IPS-NIHi11 (cell line): ENCODE measurements at regions not wholly inside any gene's neighbourhood (a gene's known extent, or its start where the extent isn't known, plus 50 kb on each side); places are given as distances from the start of the nearest gene placed in this dataset.
"Not testable (repeated sequence)": the region's sequence is repeated elsewhere in the genome, so short reads cannot be mapped to it uniquely, and the experiment has no call there.

ENCODE experiments used
- DNase-seq: peaks from one replicate; pipeline ENCODE4 v3.0.0; 2012; ENCODE audit warnings: mixed read lengths, low spot score

DNA sequence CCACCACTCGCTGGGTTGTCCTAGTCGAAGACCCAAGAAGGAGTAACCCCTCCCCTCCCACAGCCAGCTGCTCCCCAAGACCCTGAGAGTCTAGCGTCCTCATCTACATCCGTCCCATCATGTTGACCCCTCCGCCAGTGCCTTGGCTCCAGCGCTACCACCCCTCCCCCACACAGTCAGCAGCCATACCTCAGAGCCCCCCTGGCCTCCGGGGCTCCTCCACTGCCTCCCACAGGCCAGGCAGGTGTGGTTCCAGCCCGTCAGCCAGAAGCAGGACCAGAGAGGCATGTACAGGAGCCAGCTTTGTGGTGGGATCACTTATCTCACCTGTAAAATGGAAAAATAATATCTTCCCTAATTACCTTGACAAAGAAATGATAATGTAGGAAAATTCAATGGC is 51.5 kb upstream of the PHF21B start:
- DNase-seq: peak; percentile 50

DNA sequence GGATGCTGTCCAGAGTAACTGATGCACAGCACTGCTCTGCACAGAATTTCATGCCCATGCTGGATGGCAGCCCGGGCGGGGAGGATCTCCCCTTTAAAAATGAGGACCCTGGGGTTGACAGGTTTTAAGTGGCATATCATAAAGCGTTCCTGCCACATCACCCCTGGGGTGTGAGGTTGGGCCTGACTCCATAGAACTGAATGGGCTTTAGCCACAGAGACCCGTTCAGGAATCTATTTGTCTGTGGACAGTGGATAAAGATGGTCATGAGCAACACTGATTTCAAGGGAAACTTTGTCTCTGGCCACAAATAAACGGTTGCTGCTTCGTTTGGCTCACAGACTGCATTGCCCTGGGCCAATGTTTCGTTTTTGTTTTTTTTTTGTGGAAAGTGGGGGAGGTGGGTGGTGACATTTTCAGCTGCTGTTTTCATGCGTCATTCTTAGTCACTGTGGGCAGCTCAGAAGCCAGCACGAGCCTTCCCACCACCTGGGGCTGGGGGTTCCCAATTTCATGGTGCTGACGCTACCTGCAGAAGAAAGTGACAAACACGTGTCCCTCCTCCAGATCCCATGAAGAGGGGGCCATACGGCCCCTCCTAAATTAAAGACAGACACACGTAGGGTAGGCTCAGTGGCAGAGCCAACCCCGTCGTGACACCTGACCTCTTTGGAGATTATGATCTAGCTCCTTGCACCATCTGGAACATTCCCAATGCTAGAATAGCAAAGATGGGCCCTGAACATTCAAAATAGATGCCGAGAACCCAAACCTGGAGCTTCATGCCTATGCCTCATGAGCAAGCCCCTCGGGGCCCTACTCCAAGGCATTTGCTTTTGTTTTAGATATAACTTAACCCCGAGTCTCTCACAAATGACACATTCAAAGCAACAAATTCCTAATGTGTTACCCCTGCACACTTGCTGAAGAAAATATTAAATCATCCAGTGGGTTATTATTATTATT is 54.8 kb upstream of the PHF21B start:
- DNase-seq: no peak

DNA sequence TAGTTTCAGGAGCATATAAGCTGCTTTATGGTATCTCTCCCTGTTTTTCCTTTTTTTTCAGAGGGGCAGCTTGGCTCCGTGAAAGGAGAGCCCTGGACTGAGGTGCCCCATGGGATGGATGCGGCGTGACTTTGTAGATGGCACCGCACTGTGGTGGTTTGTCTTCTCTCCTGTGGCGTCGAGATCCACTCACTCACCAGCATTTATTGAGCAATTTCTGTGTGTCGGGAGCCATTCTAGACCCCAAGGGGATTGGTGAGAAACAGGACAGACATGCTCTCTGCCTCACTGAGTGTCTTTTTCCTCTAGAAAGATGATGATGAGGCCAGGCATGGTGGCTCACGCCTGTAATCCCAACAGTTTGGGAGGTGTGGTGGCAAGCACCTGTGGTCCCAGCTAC is 55.9 kb upstream of the PHF21B start:
- no peak for DNase-seq

DNA sequence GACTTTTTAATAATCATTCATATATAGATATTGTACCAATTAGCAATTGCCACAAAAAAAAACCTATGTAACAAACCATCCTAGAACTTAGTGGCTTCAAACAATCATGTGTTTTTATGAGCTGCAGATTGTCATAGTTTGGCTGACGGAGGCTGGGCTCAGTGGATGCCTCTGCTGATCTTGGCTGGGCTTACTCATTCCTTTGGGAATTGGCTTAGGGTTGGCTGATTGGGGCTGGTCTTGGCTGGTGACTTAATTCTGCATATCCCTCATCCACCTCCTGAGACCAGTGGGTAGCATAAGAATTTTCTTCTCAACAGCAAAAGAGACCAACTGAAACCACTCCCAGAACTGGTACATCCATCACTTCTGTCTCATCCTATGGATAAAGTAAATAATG is 57.9 kb upstream of the PHF21B start:
- no peak for DNase-seq

DNA sequence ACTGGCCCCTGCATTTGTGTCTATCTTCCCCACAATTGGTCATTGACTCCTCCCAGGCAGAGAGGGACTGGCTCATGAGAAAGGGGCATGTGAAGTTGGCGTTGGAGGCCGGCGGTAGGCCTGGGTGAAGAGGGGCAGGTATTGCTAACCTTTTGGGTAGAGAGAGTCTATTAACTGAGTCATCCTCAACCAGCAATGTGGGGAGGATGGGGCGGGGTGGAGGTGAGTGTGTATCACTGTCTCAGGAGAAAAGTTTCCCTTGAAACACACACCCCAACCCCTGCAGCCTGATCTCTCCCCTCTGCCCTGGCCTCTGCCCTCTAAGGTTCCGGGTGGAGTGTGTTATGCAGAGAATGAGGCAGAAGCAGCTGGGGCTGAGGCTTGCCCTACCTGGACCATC is 60.1 kb upstream of the PHF21B start:
- DNase-seq: no peak

DNA sequence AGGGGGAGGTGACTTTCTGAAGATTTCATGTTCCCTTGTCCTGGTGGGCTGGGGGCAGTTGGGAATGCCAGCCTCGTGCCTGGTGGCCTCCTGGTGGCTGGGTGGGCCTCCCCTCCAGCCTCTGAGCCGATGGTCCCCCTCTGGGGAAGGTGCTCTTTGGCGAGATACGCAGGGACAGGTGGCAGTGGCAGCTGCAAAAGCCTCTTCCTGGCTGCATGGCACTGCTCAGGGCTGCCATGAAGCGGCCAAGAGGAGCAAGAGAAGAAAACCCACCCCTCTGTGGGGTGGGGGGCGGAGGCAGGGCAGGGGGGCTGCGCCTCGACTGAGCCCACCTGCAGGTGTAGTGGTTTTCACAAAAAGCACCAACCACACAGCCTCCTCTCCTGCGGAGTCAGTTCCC is 61.8 kb upstream of the PHF21B start:
- no peak for DNase-seq

DNA sequence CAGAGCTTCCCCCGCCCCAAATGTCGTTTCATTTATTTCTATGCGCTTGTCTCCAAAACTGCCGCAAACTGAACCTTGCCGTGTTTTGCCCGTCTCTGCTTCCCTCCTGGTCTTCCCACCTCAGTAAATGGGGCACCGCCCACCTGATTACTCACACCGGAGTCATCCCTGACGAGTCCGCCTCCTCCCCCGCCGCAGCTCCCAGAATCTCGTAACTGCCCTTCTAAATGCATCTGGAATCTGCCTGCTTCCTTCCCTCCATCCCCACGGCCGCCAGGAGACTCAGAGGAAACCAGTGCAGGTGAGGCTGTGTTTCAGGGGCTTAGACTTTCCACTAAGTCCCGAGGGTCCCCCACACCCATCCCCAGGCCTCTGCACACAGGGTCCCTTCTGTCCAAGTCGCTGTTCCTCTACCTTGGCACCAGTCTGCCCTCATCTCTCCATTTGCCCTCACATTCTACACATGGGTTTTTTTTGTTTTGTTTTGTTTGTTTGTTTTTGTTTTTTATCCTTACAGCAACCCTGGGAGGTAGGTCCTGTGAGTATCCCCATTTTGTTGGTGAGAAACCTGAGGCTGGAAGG is 62.6 kb upstream of the PHF21B start:
- DNase-seq: peak; percentile 81

DNA sequence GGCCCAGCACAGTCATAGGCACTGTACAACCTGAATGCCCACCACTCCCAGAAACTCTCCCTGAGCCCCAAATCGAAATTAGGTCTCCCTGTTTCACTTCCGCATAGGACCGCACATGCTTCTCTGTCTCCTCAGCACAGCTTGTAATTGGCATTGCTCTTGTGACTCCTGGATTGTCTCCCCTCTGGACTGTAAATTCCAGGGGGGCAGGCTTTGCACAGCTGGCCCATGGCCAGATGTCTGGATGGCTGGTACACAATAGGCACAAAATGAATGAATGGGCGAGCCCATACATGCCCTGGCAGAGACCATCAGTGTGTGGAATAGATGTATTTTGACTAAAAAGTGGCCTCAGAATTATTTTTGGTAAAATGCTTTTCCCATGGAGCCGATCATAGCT is 63.3 kb upstream of the PHF21B start:
- no peak for DNase-seq

DNA sequence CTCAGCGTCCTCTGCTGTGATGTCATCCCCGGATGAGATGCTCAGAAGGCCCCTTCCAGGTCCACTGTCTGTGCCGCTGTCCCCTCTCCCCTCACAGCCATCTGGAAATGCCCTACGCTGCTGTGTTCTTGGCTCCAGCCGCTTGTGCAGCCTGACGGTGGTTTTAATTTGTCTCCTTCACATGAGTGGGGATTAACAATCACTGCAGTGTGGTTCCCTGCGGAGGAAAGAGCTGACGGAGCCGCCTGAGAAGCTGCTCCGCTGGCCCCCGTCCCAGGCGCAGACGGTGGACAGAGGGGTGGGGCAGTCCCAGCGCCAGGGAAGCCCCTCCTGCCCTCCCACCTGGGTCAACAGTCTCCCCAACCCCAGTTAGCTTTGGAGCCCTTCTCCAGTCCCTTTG is 67.5 kb upstream of the PHF21B start:
- DNase-seq: no peak

DNA sequence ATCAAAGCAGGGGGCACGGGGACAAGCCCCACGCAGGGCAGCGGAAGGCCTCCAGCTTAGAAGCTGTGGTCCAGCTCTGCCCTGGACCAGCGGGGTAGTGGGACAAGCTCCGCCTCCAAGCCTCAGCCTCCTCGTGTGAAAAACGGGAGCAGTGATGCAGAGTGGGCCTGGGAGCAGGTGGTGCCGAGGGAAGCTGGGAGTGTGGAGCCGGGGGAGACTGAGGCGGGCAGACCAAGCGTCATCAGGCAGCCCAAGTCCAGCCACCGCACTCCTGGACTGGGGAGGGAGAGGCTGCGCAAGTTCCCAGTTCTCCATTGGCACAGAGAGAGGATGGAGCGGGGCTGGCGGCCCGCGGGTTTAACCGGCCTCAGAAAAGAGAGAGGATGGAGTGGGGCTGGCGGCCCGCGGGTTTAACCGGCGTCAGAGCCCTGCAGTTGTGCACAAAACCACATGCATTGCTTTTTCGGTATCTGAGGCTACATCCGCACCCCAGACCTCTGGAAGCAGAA is 68.1 kb upstream of the PHF21B start:
- DNase-seq: no peak

DNA sequence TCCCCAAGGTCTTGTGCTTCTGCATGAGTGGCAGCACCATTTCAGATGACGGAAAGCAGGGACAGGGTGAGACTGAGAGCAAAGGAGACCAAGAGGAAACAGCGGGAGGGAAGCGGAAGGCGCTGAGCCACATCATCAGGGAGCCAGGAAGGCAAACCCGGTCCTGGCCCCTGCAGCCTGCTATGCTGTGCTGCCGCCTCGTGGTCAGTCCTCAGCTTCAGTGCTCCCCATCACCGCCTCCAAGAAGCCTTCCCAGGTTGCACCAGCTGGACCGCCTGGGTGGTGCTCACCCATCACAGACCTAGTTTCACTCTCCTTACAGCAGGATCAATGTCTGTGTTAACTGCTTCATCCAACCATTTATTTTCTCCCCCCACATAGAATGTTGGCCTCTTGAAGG is 73.0 kb upstream of the PHF21B start:
- peak; percentile 74 for DNase-seq

DNA sequence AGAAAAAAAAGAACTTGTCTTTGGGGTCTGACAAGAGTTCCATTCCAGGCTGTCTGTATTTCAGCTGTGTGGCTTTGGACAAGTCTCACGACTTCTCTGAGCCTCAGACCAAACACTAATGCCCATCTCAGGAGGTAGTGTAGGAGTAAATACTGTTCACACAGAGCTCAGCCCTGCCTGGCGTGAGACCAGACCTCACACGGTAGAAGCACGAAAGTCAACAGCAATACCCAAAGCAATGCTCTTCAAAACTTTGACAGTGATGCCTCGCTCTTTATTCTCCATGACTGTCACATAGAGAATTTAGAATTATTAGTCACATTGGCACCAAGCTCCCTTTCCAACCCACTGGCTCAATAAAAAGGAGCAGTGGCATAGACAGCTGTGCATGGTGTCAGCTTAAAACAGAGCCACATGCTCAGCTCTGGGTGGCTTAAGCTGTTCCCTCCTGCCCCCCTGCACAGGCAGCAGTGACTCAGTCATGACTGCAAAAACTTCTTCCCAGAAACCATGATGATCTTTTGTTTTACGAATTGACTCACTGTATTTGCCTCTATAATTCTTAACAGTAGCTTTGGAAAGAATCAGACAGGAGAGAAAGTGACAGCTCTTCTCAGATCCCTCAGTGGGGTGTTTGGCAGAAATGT is 74.0 kb upstream of the PHF21B start:
- no peak for DNase-seq

DNA sequence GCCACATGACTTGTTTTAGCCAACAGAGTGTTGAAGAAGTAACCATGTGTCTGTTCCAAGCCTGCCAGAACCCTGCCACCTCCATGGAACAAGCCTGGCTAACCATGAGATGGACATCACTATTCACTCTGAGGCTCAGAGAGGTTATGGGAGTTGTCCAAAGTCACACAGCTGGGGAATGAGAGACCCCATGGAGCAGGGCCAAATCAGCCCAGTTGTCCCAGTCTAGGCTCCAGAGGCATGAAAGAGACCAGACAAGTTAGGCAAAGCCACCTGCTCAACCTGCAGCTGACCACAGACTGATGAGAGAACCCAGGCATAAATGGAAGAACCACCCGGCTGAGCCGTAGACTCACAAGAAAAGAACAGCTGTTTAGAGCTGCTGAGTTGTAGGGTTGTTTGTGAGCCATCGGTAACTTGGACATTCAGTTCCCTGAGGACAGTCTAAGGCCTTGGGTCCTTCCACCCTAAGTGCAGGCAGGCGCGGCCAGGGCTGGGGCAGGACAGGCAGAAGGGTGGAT is 74.7 kb upstream of the PHF21B start:
- DNase-seq: no peak

DNA sequence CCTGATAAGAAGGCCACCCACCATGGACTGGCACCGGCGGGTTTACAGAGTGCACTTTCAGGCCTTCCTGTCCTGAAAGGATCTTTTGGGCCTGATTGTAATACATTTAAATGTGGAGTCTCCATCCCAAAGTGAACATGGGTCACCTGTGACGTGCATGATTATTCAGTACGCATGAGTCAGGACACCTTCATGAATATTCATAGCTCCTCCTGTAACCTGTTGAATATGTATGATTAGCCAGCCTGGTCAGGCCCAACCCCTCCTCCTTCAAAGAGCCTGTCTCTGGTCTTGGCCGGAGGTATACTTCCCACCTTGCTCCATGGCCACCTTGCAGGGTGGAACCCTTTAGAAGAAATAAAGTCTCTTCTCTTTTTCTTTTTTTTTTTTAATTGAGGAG is 75.9 kb upstream of the NUP50 start:
- DNase-seq: no peak

DNA sequence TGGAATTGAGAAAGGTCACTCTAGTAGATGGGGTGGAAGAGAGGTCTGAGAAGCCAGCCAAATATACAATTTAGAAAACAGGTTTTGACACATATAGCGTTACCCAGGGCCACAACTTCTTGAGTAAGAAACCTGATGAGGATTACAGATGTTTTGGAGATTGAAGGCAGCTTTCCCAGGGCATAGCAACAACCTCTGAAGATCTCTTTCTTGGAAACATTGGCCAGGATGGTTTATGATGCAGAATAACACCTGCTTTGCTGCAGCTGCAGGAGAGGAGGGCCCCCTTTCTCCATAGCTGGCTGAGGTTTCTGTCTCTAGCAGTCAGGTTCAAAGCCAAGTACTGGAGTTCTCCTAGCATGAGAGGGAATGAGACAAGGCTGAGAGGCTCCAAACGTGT is 75.1 kb upstream of the NUP50 start:
- DNase-seq: no peak

DNA sequence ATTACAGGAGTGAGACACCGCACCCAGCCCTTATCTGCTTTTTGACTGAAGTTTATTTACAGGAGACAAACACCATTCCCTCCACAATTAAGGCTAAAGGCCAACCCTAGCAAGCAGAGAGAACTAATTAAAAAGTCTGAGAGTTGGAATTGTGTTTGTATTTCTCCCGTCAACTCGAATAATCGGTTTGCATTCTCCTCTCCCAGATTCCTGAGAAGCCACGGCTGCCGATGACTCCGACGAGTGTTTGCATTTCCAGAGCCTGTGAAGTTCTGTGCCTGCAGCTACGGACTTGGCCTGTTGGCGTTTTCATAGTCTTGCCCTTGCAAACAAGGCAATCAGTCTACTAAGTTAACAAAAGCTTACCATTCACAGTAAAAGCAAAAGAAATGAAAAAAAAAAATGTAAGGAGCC is 73.2 kb upstream of the NUP50 start:
- no peak for DNase-seq

DNA sequence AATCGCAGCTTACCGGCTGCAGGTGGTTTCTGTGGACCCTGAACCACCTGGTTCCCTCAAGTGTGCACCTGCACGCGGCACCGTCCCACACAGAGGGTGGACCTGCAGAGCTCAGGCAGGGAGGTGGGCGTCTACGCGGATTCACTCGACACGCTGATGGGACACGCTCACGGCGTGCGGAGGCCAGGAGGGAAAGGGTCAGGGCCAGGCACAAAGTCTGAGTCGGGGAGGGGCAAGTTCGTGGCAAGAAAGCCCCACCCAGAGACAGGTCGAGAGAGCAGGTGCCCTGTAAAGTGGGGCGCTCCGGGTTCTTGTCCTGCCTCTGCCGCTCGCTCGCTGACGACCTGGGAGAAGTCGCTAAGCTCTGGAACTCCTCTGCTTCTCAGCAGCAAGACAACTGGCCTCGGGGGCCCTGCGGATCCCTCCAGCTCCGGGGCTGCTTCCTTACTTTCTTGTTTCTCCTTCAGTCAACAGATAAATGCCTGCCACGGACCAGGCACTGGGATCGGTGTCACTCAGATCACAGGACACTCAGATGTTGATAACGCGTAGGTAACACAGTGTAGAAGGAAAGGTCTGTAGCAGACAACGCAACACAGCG is 72.4 kb upstream of the NUP50 start:
- no peak for DNase-seq

DNA sequence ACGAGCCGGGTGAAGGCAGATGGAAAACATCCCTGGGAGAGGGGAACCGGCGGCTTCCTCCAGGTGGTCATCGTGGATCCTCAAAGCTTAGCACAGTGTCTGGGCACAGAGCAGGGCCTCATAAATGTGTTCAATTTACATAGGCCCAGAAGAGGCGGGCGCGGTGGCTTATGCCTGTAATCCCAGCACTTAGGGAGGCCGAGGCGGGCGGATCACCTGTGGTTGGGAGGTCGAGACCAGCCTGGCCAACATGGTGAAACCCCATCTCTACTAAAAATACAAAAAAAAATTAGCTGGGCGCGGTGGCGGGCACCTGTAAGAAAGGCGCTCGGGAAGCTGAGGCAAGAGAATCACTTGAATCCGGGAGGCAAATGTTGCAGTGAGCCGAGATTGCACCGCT is 71.8 kb upstream of the NUP50 start:
- not testable (repeated sequence) for DNase-seq

DNA sequence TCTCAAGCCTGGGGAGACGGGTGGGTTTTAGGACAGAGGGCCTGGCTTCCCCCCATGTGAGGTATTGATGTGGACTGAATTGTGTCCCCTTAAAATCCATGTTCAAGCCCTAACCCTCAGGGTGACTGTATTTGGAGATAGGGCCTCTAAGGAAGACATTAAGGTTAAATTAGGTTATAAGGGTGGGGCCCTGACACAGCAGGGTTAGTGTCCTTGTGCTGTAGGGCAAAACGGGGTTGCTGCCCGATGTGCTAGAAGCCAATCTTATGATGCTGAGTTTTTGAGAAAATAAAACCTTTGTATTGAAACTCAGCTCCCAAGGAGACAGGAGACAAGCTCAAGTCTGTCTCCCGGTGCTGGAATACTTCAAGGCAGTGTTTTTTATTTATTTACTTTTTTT is 71.1 kb upstream of the NUP50 start:
- DNase-seq: no peak

DNA sequence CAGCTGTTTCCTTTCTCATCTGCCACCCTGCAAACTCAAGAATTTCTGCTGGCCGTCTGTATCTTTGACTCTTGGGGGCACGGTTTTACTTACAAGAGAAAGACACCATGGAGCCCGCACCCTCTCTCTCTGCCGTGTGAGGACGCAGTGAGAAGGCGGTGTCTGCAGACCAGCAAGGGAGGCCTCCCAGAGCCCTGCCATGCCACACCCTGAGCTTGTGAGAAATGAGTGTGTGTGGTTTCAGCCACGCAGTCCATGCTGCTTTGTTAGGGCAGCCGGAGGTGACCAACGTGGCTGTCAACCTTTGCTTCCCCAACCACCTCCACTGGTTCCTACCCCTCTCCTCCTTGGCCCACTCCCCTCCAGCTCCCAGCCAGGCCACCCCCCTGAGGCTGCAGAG is 70.1 kb upstream of the NUP50 start:
- no peak for DNase-seq

DNA sequence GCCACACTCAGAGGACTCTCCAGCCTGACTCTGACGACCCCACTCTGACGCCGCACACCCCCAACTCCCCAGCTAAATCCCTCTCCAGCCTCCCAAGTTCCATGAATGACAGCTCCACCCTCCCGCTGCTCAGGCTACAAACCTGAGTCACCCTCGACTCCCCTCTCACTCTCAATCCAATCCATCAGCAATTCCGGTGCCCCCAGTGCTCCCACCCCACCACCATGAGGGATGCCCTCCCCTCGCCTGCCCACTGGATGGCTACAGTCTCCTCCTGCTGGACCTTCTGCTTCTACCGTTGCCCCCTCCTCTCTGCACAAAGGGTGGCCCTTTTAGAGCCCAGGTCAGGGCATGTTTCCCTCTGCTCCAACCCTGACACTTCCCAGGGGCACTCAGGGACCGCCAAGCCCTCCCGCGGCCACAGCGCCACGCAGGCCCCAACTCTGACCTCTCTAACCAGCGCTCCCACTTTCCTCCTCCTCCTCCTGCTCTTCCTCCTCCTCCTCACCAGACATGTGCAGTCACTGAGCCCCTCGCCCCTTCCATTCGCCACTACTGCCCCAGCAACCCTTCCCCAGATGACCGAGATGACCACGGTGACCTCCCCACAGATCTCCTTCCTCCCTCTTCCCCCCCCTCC is 69.5 kb upstream of the NUP50 start:
- DNase-seq: no peak

DNA sequence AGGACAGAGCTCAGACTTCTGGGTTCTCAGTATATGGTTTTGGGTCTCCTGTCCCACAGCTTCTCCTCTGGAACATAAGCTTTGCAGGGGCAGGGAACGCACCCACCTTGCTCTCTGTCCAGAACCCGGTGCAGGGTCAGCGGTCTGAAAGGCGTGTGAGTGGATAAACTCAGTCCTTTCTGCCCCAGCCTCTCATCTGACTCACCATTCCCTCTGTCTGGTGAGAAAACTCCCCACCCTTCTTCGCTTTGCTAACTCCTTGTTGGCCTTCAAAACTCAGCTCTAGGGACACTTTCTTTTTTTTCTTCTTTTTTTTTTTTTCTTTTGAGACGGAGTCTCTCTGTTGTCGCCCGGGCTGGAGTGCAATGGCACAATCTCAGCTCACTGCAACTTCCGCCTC is 68.9 kb upstream of the NUP50 start:
- no peak for DNase-seq
